NCI-H748 (cell line): ENCODE measurements at regions not wholly inside any gene's neighbourhood (a gene's known extent, or its start where the extent isn't known, plus 50 kb on each side); places are given as distances from the start of the nearest gene placed in this dataset.
"Not testable (repeated sequence)": the region's sequence is repeated elsewhere in the genome, so short reads cannot be mapped to it uniquely, and the experiment has no call there.

ENCODE experiments used
- DNase-seq: peaks from one replicate; lab custom pipeline; 2025; ENCODE audit not compliant: unreplicated experiment; lab: John Stamatoyannopoulos, UW

DNA sequence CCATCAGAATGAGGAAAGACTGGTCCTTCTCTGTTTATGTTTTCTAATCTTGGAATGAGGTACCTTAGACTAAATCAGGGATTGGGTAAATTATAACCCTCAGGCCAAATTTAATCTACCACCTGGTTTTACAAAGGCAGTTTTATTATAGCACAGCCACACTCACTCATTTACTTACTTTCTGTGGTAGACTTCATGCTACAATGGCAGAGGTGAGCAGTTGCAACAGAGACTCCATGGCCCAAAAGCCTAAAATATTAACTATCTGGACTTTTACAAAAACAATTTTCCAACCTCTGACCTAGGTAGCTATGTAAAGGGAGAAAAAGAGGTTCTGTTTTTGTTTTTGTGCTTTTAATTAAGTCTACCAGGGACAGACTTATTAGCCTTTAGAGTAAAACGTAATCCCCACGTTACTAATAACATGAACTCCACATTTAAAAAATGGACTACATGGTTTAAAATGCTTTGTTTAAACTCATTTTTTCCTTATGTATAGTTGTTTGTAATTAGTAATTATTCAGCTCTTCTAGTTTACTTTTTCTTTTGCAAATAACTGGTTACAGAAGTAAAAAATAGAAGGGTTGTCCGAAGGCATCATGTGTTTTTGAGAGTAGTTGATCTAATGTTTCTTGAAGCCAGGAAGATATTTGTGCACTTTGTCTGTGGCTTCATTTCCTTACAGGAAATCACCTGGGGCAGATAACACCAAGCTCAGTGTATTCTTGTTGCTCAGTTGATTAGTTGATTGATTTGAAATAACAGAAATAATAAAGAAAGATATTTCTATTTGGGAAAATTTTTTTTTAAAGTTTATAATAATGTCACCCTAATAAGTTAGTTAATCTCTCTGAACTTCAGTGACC, 57.6 kb upstream of the ATP2B1 start:
- DNase-seq, result no peak

DNA sequence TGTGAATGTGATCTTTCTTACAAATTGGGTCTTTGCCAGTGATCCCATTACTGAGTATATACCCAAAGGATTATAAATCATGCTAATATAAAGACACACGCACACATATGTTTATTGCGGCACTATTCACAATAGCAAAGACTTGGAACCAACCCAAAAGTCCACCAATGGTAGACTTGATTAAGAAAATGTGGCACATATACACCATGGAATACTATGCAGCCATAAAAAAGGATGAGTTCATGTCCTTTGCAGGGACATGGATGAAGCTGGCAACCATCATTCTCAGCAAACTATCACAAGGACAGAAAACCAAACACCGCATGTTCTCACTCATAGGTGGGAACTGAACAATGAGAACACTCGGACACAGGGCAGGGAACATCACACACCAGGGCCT, 55.5 kb upstream of the ATP2B1 start:
- DNase-seq, result not testable (repeated sequence)

GRCh38 chr12:89762498-89763170, 54.0 kb upstream of the ATP2B1 start:
- no peak for DNase-seq

GRCh38 chr12:89760783-89761182, 52.1 kb upstream of the ATP2B1 start:
- DNase-seq, result no peak
